ENCODE measurements at regions not wholly inside any gene's neighbourhood (a gene's known extent, or its start where the extent isn't known, plus 50 kb on each side); places are given as distances from the start of the nearest gene placed in this dataset.

DNA sequence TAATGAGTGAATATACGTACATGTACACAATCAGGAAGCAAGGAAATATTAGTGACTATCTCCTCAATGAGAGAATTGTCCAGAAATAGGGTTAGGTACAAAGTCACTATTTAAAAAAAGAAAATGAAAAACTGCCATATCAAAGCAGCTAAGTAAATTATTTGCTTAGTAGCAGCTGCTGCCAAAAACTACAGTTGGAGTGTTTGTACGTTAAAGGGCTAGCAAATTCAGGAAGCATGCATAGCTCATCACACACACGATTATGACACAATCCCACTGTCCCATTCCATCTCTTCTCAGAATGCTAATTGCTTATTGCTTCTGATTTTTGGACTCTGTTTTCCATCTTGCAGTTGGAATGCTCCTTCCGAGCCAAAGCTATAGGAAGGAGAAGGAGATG lies 2012.5 kb upstream of the LRRTM1 start:
- no peak for DNase-seq (ENCODE audit: low read depth)

DNA sequence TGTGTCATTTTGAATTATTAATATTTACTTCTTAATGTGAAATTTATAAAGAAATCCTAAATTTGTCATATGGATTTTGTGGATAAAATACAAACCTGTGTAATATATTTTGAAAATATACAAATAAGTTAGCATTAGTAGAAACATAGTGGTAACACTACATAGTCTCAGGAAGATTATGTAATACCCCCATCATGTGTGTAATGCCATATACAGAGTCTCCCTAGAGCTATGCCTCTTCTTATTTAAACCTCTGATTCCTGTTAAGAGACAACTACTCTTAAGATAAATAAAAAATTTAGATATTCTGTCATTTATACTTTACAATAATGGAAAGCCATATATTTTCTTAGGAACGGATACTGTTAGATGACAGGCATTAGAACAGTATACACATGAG lies 2012.0 kb upstream of the LRRTM1 start:
- no peak for DNase-seq (ENCODE audit: low read depth)

DNA sequence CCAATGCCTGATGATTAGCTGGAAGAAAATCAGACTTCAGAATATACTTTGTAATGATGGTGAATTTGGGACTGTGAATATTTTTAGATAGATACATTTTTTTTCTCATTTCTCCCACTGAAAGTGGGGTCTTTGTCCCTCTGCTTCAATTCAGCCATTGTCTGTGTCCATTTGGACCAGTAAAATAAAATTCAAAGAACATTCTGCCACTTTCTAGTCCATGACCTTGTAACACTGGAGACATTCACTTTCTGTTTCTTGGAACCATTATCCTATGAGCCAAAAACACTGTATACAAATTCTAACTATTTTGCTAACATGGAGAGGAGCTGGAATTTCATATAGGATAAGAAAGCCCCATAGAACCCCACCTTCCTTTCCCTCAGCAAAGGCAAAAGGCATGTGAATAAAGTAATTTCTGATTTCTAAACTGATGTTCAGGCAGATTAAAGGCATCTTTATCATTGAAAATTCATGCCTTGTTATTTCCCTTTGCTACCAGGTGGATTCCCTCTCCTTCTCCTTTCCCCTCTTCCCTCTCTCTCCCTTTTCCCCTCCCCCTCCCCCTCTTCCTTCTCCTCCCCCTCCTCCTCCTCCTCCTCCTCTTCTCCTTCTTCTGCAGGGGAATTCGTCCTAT lies 2010.4 kb upstream of the LRRTM1 start:
- DNase-seq (ENCODE audit: low read depth): no peak

DNA sequence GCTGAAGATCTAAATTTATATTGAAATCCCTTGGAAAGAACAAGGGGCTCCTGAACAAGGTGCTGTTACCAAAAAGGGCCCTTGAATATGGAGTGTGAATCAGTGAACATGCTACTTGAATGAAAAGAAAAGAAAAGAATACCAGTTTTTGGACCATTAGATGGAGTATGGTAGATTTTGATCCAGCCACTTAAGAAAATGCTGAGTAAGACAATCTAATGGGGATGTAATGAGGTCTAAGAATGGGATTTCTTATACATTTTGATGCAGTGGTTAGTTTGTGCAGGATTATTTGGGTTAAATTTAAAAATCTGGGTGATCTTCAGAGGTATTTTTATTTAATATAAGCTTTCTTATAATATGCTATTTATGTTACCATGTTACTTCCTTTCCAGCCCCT lies 2003.0 kb upstream of the LRRTM1 start:
- no peak for DNase-seq (ENCODE audit: low read depth)

DNA sequence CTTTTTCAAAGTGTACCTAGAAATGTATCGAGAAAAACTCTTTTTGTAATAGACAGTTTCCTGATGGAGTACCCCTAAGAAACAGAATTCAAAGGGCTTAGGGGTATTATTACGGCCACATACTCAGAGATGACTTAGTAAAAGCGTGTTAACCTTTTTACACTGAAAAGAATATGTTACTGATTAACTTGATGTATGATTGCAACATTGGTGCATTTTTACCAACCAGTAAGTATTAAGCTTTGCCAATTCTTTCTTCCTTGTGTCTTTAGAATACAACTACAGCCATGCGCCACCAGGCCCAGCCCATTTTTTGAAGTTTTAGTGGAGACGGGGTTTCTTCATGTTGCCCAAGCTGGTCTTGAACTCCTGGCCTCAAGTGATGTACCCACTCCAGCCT lies 1997.0 kb upstream of the LRRTM1 start:
- DNase-seq (ENCODE audit: low read depth): no peak

DNA sequence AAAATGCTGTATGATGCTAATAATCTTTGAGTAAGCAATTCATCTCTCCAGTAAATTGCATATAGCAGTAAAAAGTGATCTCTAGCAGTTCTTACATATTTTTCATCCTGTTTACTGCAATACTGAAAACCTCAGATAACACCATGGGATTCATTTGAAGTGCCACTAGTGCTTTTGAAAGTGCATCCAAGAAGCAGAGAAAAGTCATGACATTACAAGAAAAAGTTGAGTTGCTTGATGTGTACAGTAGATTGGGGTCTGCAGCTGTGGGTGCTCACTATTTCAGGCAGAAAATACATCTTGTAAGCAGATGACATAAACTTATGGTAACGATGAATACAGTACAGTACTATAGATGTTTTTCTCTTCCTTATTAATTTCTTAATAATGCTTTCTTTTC lies 1984.9 kb upstream of the LRRTM1 start:
- no peak for DNase-seq (ENCODE audit: low read depth)

DNA sequence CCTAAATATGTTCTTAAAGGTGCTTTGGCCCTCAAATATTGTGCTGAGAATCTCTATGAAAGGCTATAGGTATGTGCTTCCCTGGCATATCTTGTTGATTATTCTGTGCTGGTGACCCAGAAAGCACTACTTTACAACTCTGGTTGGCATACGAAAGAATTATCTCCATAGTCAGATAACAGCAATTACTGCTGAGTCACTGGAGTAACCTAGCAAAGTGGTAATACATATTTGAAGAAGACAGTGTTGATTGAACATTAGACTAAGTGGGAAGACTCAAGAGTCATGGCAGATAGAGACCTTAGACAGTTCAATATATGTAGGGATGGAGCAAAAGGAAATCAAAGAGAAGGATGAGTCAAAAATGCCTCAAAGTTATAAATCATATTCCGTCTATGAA lies 1978.5 kb upstream of the LRRTM1 start:
- no peak for DNase-seq (ENCODE audit: low read depth)

DNA sequence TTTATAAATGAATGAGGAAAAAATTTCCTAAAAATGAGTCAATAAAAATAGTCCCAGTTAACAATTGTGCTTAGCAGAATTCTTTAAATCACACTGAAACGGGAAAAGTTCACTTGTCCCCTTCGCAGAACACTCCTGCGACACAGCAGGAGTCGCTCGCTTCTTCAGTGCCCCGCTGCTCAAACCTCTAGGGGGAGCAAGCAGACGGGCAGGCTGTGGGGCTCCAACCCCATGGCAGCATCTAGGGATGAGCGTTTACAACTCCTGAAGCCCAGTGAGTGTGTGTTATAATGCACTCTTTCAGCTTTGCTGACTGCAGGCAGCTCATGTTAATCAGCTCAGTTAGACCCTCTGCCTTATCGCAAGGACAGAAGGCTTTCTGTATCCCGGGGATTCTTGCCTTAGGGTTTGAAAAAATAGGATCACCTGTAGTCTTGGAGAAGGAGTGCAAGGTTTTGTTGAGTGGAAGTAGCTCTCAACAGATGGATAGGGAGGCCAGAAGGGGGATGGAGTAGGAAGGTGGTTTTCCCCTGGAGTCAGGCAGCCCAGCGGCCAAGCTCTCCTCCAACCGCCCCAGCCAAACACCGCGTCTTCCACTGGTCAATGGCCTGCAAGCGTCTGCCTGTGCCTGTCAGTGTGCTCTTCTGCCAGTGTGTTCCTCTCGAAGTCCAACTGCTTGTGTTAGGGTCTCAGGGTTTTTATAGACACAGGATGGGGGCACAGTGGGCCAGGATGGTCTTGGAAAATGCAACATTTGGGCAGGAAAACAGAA lies 1977.7 kb upstream of the LRRTM1 start:
- DNase-seq (ENCODE audit: low read depth): no peak

DNA sequence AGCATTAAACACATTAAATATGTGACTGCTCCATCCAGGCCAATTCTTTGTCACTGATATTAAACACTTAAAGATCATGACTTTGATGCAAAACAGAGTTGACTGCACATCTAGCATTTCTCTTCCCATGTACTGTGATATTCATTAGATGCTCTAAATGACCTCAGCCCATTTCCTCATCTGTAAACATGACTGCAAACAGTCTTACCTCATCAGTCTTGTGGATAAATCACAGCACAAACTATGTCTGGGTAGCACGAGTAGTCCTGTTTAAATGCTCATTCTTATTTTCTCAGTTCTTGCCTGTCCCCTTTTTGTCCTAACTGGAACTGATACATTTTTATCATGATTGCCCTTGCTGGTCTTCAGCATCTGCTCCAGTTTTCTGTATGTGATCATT lies 1974.8 kb upstream of the LRRTM1 start:
- DNase-seq (ENCODE audit: low read depth): no peak

DNA sequence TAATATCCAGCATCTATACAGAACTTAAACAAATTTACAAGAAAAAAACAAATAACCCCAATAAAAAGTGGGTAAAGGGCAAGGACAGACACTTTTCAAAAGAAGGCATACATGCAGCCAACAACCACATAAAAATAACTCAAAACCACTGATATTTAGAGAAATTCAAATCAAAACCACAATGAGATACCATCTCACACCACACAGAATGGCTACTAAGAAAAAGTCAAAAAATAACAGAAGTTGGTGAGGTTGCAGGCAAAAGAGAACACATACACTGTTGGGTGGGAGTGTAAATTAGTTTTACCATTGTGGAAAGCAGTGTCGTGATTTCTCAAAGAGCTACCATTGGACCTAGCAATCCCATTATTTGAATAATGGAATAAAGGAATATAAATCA lies 1973.9 kb upstream of the LRRTM1 start:
- no peak for DNase-seq (ENCODE audit: low read depth)

DNA sequence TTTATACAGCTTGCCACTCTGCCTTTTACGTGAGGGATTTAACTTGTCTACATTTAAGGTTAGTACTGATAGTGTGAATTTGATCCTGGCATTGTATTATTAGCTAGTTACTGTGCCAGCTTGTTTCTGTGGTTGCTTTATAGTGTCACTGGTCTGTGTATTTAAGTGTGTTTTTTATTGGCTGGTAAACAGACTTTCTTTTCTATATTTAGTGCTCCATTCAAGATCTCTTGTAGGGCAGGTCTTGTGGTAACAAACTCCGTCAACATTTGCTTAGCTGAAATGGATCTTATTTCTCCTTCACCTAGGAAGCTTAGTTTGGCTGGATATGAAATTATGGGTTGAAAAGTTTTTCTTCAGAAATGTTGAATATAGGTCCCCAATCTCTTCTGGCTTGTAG lies 1971.0 kb upstream of the LRRTM1 start:
- no peak for DNase-seq (ENCODE audit: low read depth)

DNA sequence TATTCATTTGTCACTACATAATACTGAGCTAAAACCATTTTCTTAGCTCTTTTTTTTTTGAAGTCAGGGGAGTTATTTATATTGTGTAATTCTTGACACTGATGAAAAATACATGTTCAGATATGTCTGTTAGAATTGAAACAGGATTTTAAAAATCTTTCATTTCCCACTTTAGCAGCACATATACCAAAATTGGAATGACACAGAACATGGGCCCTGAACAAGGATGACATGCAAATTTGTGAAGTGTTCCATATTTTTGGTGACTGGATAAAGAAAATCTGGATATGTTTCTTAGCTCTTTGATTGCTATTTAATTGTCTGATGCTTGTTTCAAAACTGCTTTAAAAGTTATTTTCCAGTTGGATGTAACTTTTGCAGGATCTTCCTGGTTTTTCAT lies 1963.9 kb upstream of the LRRTM1 start:
- no peak for DNase-seq (ENCODE audit: low read depth)

DNA sequence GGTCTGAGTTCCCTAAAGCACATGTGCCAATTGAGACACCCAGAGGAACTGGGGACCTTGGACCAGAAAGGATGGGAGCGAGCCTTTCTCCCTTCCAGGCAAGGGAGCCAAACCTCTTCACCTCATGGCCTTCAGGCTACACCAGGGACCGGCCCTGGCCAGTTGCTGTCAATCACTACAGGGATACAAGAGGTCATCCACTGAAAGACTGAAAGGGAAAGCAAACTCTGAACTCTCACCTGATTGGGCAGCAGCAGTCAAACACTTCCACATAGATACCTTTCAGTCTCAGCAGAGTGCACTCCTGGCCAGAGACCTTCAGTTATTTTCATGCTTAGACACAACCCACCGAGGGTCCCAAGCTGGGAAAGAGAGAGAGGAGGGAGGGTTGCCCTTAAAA lies 1956.0 kb upstream of the LRRTM1 start:
- DNase-seq (ENCODE audit: low read depth): no peak

DNA sequence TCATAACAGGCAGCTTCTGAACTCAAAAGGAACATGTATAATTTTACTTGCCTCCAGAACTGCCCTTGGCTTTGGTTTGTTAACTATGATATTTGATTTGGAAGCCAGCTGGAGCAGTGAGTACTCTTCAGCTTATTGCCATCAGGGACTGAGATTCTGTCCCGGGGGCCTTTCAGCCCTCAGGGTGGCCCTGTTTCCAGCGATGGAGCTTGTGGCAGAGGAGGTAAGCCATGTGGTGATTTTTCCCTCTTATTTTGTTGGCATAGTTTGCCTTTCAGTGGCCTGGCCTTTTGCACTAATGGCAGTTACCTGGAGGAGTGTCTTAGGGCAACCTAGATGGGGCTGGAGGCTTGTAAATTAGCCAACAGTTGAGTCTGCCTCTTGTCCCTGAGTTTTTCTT lies 1955.0 kb upstream of the LRRTM1 start:
- DNase-seq (ENCODE audit: low read depth): no peak

DNA sequence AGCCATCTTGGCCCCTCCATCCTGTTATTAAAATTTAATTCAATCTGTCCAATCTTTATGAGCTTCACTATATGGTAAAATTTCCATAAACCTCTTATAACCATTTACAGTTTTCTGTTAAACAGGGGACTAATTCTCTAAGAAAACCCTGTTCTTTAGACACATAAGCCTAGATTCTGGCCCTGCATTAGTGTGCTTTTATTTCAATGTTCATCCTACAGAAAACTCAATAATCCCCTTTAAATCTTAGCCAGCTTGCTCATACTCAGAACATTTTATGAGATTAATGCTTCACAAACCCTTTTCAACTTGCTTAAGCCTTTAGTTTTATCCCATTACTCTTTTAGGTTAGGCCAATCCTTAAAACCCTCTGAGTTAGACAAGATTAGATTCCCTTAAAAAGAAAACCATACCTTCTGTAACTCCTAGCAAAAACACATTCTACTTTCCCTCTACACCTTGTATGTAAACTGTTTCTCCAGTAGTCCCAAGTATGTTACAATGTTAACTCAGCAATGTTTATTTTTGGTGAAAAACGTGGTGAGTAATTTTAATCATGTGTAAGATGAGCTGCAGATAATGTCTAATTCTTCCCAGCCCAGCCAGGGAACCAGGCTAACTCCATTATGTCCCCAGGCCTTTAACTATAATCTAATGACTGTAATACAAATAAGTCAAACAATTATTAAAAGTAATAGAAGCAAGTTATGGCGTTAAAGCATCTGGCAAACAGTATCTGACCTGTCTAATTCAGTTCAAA lies 1953.4 kb upstream of the LRRTM1 start:
- no peak for DNase-seq (ENCODE audit: low read depth)

DNA sequence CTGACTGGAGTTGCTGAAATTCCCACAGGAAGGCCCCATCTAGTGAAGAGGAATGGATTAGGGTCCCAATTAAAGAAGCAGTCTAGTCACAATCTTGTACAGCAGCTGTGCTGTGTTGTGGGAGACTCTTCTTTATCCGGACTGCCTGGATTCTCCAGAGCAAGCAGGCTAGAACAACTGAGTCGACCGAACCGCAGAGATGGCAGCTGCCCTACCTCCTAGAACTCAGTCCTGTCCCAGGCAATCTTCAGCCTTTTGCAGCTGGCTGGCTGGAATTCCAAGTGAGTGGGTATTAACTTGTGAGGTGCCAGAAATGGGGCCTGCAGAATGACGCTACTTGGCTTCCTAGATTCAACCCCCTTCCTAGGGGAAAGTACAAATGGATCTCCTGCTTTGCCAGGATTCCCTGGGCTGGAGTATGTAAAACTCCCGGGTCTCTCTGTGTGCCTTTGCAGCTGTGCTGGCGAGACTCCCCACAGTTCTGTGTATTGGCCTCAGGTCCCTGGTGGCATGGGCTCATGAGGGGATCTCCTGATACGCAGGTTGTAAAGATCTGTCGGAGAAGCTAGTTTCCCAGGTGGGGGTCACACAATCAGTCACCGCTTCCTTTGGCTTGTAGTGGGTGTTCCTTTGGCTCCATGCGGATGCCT lies 1952.6 kb upstream of the LRRTM1 start:
- no peak for DNase-seq (ENCODE audit: low read depth)

DNA sequence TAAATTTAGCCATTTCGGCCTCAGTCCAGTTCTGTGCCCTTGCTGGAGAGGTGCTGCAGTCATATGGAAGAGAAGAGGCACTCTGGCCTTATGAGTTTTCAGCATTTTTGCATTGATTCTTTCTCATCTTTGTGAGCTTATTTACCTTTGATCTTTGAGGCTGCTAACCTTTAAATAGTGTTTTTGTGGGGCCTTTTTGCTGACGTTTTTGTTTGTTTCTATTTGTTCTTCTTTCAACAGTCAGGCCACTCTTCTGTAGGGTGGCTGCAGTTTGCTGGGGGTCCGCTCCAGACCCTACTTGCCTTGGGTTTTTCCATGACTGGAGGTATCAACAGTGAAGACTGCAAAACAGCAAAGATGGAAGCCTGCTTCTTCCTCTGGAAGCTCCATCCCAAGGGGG lies 1951.7 kb upstream of the LRRTM1 start:
- no peak for DNase-seq (ENCODE audit: low read depth)

DNA sequence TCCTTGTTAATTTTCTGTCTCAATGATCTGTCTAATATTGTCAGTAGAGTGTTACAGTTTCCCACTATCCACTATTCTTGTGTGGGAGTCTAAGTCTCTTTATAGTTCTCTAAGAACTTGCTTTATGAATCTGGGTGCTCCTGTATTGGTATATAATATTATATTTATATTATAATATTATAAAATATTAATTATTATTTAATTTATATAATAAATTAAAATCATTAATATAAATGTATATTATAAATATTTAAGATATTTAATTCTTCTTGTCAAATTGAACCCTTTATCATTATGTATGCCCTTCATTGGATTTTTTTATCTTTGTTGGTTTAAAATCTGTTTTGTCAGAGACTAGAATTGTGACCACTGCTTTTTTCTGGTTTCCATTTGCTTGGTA lies 1950.2 kb upstream of the LRRTM1 start:
- no peak for DNase-seq (ENCODE audit: low read depth)

DNA sequence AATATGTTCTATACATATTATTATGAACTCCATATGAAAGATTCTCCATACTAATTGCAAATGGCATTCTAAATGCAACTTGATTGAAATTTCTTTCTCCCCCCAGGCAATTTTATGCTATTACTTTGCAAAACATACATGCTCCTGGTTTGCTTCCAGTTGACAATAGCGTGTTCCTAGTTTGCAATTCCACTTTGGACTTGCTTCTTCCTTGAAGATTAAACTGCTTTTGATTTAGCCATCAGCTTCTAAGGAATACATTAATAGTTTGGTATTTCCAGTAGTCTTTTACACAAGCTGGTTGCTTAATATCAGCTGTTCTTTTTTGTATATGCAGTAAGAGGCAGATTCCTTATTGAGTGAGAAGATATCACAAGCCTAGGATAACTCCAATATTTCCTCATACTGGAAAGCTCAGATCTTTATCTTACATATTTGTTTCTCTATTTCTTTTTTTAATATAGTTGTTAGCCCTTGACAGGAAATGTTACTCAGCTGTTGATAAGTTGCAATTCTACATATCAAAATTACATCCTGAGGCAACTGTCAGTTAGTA lies 1941.7 kb upstream of the LRRTM1 start:
- no peak for DNase-seq (ENCODE audit: low read depth)

DNA sequence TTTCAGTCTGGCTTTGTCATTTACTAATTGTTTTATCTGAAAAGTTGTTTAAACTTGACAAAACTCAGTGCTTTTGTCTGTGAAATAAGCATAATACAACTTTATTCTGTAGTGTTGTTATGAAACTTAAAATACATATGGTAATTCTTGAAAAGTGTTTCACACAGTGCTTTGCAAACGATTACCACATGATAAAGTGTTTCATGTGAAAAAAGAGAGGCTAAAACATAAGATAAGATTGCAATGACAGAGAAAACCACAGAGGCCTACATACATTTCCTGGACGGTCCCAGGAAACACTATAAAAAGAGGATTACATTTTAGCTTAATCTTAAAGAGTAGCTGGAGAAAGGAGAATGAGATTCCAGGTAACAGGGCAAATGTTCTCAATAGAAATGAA lies 1934.6 kb upstream of the LRRTM1 start:
- DNase-seq (ENCODE audit: low read depth): no peak

DNA sequence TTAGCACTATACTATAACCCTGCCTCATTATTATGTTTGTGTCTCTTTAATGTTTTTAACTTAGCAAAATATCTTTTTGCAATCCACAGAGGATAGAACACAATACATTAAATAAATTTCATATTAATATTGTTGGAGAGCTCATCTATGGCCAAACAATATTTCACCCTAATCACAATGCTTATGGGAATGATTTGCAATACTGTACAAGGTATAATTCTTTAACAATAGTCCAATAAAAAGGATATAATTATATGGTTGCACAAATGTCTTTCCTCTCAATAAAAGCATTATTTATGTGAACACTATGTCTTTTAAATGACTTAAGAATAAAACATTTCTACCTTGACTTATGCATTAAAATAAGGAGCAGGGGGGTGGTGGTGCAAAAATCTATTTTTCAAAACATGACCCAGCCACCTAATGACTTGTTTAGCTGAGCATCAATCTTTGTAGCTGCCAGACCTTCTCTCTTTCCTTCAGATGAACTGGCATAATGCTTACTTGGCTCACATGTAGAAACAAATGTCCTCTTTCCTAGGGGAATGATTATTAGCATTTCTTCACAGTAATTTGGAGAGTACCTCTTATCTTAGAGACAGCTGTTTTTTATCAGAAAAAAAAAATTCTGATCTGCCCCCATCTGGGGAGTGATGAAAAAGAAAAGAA lies 1933.6 kb upstream of the LRRTM1 start:
- DNase-seq (ENCODE audit: low read depth): no peak

DNA sequence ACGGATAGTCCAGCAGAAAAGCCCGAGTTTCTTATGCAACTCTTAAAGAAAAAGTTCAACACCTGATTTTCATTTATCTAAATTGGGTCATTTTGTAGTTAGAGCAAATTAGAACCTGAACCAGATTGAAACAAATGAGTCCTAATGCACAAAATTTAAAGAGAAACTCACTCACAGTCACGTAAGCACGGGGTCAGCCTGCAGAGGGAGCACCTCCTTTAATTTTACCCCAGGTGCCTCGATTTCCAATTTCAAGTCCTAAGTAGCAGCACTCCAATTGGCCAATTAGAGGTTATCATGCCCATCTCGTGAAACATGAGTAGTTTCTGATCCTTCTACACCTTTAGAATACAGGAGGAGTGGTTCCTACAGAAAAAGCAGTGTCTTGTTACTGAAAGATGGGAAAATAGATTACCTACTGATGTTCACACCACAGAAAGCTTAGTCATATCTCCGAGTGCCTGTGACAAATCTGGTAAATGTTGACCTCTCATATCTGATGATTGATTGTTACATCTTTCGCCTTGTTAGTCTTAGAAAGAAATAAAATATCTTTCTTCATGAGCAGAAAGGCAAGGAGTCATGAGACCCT lies 1929.8 kb upstream of the LRRTM1 start:
- no peak for DNase-seq (ENCODE audit: low read depth)
